CD4-positive, alpha-beta T cell treated with Interleukin-6 at 100 ng/mL for 8 hours (primary cell): ENCODE measurements at regions not wholly inside any gene's neighbourhood (a gene's known extent, or its start where the extent isn't known, plus 50 kb on each side); places are given as distances from the start of the nearest gene placed in this dataset.

ENCODE experiments used
- DNase-seq: peaks from one replicate; pipeline ENCODE4 v3.0.0-alpha.2; 2020; ENCODE audit warnings: mixed read lengths, low spot score

DNA sequence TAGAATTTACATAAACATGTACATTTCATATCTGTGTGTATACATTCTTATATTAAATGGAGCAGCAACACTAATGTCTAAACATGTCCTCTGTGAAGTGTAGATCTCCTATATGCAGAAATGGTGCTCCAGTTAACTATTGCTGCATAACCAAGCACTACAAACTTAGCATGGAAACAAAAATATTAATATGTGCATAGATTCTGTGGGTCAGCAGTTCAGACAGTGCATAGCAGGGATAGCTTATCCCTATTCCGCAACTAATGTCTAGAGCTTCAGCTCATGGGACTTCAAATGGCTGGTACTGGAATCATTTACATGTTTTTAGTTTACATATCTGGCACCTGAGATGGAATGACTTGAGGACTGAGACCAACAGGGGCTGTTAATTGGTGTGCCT lies 652.1 kb downstream of the TLE4 start:
- no peak for DNase-seq

DNA sequence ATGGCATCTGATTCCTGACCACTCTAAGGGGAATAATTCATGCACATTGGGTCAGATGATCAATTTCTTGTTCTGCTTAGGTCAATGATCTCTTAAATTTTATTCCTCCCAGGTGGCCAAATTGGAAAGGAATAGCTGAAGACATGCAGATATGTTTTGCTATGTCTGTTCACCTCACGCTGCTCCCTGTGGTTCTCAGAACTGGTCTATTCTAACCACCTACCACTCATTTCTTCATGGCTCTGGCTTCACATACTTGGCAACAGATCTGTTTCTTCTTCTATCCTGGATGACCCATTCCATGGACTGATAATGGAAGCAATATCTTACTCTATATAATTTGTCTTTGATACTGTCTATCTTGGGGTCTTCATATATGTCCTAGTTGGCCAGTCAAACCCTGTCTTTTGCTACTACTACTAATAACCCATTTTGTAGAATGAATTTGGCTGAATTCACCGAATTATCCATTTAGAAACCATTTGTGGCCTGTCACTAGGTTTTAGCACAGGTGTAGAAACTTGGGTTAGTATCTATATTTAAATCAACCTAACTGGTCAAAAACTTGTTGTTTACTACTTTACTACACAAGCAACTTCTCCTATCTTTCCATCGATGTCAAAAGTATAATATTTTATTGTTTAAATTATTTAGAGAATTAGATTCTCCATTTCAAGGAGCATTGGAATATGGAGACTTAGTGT lies 650.9 kb downstream of the TLE4 start:
- no peak for DNase-seq

DNA sequence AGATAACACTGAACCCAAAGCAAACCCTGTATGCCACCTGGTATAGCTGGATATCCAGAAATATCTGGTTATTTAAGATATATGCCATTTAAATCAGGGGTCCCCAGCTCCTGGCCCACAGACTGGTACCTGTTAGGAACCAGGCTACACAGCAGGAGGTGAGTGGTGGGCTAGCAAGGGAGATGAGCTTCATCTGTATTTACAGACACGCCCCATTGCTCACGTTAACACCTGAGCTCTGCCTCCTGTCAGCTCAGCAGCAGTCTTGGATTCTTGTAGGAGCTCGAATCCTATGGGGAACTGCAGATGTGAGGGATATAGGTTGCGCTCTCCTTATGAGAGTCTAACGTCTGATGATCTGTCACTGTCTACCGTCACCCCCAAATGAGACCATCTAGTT lies 646.6 kb downstream of the TLE4 start:
- DNase-seq, result no peak

DNA sequence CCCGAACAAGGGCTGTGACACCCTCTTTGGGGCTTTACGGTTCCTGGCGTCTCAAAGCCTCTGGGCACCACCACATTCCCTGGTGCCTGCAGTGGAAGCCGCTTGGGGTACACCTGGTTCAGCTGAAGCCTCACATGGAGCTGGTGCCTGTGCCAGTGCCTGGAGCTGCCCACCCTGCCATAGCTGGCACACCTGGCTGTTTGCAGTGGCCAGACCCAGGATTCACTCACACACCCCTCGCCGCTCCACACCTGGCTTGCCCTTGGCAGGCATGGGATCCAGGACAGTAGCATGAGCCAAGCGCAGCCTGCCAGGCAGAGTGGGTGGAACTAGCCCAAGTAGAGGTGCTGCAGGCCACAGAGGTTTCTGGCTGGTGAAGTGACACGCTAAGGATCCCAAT lies 641.8 kb downstream of the TLE4 start:
- DNase-seq, result no peak

DNA sequence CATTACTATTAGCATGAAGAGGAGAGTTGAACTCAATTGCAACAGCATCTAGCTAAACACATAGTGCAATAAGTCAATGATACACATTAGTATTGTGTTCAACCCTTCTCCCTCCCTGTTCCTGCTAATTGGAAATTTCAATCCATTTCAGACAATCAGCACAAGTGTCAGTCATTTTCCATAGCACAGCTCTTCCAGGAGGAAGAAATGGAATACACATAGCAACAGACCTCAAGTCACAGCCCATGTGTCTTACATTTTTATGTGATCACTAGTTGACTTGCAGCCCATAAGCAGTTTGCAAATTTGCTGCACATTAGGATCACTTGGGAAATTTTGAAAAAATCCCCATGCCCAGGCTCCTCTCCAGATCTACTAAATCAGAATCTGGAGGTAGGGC lies 636.9 kb downstream of the TLE4 start:
- DNase-seq, result no peak

DNA sequence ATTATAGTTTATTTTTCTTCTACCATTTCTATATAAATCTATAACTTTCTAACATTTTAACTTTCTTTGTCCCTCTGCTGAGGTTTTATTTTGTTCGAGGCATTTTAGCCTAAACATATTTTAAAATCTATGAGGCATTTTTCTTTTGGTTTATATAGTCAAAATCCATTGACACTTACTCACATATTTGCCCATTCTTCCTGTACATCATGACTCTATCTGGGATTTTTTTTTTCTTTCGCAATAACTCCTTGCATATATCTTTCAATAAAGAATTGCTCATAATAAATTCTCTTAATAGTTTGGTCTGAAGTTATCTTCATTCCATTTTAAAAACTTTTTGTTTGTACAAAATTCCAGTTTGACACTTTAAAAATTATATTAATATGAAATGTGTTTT lies 632.3 kb downstream of the TLE4 start:
- DNase-seq, result no peak

DNA sequence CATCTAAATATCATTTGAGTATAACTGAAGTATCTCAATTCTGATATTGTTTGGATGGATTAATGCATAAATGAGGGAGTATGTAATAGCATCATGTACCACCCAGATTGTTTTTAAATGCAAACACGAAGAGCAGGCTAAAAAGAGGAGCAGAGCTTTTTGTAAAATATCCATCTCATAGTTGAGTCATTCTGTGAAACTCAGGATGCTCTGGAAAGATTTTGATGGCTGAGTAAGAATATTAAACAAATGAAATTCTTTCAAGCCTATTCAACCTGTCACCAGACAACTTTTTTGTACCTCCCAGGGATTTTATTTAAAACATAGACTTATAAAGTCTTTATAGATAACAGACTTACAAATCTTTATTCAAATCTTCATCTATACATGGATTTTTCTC lies 625.9 kb downstream of the TLE4 start:
- DNase-seq, result no peak

DNA sequence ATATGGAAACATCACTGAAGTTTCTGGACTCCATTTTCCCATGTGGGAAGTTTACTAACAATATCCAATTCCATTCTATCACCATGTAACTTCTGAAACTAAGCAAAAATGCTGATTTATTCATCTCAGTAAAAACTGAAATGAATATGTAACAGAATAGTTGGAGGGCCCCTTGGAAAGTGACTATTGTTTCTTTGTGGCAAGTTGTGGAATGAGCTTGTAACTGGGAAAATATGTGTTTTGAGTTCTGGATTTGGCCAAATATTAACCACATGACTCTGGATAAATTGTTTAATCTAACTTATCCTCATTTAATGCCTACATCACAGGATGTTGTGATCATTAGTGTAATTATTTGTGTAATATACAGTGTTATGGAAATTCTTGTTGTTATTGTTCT lies 619.3 kb downstream of the TLE4 start:
- no peak for DNase-seq

DNA sequence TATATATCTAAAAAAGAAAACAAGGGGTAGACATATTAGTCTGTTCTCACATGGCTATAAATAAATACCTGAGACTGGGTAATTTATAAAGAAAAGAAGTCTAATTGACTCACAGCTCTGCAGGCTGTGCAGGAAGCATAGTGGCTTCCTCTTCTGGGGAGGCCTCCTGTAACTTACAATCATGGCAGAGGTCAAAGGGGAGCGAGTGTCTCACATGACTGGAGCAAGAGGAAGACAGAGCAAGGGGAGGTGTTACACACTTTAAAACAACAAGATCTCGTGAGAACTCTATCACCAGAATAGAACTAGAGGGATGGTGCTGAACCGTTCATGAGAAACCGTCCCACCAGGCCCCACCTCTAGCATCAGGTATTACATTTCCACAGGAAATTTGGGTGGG lies 616.8 kb downstream of the TLE4 start:
- no peak for DNase-seq

DNA sequence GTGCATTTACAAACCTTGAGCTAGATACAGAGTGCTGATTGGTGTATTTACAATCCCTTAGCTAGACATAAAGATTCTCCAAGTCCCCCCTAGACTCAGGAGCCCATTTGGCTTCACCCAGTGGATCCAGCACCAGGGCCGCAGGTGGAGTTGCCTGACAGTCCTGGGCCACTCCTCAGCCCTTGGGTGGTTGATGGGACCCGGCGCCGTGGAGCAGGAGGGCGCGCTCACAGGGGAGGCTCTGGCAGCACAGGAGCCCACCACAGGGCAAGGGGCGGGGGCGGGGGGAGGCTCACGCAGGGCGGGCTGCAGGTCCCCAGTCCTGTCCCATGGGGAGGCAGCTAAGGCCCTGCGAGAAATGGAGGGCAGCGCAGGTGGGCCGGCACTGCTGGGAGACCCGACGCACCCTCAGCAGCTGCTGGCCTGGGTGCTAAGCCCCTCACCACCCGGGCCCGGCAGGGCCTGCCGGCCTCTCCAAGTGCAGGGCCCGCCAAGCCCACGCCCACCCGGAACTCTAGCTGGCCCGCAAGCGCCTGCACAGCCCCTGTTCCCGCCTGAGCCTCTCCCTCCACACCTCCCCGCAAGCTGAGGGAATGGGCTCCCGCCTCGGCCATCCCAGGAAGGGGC lies 613.5 kb downstream of the TLE4 start:
- no peak for DNase-seq

DNA sequence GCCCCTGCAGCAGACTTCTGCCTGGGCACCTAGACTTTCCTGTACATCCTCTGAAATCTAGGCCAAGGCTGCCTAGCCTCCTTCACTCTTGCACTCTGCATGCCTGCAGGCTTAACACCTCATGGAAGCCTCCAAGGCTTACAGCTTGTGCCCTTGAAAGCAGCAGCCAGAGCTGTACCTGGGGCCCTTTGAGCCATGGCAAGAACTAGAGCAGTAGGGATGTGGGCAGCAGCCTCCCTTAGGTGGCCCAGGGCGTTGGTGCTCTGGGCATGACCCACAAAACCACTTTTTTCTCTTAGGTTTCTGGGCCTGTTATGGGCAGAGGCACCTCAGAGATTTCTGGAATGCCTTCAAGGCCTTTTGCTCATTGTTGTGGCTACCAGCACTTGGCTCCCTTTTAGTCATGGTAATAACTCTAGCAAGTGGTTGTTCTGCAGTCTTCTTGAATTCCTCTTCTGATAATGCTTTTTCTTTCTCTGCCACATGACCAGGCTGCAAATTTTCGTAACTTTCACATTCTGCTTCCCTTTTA lies 606.2 kb downstream of the TLE4 start:
- no peak for DNase-seq

DNA sequence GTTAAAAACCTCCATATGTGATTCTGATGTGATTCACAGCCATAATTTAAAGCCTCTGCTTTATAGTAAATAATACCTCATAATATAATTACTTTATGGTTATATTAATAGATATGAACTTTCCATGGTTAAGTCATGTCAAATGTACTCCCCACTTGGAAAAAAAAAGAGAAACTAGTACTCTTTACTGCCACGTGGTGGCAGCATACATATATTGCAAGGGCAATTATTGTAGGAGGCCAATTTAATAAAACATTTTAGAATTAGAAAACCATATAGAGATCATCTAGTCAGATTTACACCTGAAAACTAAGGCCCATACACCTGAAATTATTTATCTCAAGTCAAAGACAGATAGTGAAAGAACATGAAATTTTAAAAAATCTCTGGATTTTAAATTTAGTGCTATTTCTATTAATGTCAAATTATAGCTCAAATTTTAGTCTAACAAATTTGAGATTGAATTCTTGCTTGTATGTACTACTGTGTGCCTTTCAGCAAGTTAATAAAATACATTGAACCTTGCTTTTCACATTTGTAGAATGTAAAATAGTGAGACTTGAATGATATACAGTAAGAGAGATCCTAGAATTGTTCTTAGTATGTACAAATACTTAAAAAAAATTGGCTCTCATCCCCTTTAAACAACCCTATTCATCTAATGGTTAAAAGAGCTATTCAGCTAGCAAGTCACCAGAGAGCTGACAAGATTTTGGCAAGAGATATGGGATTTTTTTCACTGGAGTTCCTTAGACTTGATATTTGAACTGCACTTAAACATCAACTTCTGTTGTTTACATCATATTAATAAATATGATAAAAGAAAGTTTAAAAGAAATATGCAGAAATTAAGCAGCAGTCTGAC lies 603.8 kb downstream of the TLE4 start:
- no peak for DNase-seq

DNA sequence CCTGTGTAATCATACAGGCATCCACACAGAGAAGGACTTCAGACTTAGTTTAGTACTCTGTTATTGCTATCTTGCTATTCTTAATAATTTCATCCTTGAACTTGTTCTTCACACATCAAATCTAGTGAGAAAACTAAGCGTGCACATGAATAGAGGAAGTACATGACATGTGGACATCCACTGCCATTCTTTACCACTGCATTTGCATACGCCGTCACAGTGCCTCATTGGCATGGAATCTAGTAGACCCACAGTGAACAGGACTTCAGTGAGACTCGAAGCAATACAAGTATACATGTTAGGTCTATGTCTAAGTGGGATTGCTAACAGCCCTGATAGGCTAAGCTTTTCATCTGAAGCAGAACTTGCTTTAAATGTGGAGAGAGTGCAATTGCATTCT lies 592.1 kb downstream of the TLE4 start:
- DNase-seq, result no peak

DNA sequence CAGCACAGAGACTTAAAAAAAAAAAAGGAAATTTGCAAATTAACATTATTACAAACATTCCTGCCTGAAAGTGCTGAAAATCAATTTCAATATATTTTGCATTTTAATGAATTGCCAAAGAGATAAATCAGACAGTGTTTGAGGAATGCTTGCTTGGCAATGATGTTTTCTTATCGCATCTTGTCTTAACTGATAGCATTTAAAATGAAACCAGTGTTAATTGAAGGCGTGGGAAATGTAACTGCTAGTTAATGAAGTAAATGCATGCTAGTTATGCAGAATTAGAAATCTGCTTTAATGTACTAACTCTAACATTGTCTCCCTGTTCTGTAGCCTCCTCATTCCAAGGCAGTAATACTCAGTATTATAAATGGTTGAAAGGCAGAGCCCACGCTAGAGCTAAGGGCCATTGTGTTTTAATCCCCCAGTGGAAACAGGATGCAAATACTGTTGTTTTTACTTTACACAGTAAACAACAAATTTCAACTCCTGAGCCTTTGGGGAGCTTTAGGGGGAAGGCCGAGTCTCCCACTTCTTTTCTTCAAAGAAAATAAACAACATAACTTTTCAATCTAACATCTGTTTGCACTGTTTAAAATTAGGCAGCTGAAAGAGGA lies 586.9 kb downstream of the TLE4 start:
- no peak for DNase-seq

DNA sequence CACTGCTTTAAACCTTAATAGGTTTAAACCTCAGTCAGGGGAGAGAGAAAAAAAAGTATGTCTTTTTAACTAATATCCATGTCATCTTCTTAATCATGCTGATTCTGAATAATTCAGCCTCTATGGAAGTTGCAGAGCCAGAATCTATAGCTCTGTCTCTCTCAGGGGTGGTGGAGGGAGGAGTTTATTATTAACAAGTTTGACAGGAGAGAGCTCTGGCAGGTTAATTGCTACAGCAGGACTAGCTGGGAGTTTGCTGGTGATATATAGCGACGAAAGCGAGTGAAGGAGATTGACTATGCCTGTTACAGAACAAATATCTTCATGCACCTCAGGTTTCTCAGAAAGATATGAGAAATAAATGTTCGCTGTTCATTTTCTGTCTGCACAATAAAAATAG lies 586.4 kb downstream of the TLE4 start:
- DNase-seq, result no peak

DNA sequence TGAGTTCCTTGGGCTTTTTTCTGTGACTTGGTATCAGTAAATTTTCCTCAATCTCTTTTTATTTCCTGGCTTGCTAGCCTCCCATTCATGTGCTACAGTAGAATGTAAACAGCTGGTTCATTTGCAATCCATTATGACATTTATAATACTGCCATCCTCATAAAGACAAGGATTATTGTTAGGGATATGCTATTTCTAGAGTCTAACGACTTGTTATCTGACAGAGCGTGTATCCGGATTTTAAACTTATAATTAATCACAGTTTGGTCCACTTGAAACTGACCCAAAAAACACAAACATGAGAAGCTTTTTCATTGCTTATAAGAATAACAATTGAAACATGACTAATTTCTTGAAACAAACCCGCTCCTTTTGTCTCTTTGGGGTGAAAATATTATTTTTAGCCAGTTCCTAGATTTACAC lies 585.8 kb downstream of the TLE4 start:
- no peak for DNase-seq

DNA sequence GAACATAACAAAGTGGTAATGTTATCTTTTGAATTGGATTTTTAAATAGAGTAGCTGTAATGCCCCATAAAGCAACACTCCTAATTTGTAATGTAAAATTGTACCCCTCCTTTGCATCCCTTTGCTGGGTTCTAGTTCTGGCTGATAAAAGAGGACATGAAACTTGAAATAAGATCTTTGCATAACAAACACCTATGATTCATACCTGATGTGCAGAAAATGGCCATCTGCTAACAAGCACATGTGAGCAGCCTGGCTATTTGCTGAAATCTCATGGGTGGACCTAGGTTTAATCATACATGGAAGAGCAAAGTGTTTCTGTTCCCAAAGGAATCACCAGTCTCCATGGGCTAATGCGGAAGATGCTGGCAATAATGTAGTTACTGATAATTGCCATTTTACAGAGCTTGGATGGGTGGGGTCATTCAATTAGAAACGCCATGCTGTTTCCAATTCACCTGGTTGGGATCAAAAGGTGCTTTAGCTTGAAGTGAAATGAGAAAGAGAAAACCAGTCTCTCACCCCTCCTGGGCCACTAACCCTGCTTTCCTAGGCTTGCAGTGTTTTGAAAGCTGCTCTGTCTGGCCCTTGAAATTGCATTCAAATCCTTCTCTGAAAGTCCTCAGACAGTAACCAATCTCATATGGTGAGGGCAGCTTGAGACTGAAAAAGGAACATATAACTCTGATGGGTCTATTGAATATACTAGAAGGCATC lies 585.1 kb downstream of the TLE4 start:
- DNase-seq, result no peak

DNA sequence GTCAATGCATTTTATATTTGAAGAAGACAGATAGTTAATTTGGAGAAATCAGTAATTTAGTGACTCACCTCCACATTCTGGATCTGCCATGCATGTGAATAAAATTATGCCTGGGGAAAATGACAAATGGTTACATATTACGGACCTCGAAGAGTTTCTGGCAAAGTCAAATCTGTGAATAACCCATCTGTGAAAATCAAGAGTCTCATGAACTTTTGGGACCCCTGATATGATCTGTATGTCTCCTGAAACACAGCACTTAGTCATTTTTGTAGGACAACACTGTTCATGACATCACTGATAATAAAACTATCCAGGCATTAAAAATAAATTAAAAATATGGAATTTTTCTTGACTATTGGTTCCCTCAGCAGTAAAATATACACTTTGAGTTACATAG lies 584.5 kb downstream of the TLE4 start:
- DNase-seq, result no peak

DNA sequence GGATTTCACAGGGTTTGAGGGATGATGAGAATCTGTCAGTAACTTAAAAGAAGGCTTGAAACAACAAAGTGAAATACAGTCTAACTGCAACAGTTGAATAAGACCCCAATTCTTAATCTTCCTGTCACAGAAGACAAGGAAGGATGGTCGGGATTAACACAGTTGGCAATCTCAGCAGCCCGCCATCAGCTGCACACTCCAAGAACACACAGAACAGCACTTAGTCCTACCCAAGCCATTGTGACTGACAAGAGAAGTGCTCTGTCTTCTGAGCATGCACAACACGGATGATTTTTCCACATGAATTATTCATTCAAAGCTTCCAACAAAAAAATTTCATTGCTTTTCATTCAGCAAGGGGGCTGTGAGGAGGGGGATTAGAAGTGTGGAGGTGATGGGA lies 576.1 kb downstream of the TLE4 start:
- DNase-seq, result no peak

DNA sequence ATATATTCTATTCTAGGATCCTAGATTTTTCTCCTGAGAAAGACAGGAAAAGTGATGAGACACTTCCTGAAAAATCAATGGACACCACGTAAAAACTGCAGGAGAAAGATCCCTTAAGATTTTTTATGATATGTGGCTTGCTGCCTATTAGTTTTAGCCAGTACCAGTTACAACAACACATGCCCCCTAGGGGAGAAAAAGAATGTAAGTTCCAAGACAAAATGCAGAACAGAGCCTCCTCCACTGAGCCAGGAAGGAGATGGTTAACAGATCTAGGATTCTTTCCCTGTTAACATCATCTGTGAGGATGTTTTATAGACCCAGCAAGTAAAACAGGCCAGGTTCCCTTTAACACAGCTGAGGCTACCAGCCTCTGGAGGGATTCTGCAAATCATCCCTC lies 574.7 kb downstream of the TLE4 start:
- DNase-seq, result no peak

DNA sequence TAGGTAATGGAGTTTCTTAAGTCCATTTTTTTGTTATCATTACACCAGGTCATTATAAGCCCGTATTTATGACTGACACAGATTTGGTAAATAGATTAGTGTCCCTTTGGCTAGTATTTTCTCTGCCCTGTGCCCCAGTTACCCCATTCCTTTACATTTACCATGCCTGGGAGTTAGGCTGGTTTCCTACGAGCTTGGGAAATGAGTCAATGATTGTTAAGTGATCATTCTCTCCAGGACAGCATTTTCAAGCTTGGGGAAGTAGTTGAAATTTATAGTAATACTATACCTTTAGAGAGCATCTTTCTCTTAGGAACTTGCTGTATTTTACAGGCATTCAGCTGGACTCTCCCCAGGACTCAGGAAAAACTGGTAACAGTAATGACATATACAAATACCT lies 573.1 kb downstream of the TLE4 start:
- DNase-seq, result no peak

DNA sequence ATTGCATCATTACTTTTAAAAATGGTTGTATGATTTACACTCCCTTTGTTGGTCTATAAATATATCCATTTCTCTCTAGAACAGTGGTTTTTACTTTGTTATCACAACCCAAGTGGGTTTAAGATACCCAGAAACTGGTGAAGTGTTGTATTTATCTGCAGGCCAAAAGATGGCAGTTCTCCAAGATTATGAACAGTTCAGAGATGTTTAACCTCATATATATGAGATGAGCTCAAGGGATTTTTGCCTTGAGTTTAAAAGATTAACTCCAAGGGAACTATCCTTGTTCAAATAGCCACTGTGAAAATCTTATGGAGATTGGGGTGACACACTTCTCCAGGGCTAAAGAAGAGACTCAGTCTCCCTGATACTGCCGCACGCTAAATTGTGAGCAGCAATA lies 572.6 kb downstream of the TLE4 start:
- DNase-seq, result no peak
